Panc1 (cell line): ENCODE measurements at regions not wholly inside any gene's neighbourhood (a gene's known extent, or its start where the extent isn't known, plus 50 kb on each side); places are given as distances from the start of the nearest gene placed in this dataset.

Source experiments
- ATAC-seq: fragments of 200-7000 bp; cut with Tn5 transposase; 2 replicates; pipeline ENCODE4 v1.9.1; 2020; ENCODE audit warnings: mild to moderate bottlenecking, moderate library complexity
- BruUV-seq: library from RNA; stranded (reverse); fragments of 400-500 nt; replicated peaks from 2 replicates; lab custom pipeline; 2021; lab: Mats Ljungman, UMichigan
- CTCF ChIA-PET: fragments of 300-600 bp; sonication (Branson Sonifier 250); formaldehyde crosslinking; loops from one replicate; lab custom pipeline; 2022; ENCODE audit warnings: antibody characterized with exemption; lab: Charles Lee
- POLR2A ChIA-PET: fragments of 300-600 bp; sonication (Branson Sonifier 250); formaldehyde crosslinking; loops from one replicate; lab custom pipeline; 2022; ENCODE audit warnings: antibody characterized with exemption; lab: Charles Lee
- DNase-seq: peaks from one replicate; pipeline ENCODE4 v3.0.0-alpha.2; 2010; ENCODE audit warnings: low read depth, low spot score
- H3K27ac ChIP-seq: 2 replicates; pipeline ENCODE4 v1.5.1; 2011; ENCODE audit warnings: mild to moderate bottlenecking, low read length, inconsistent platforms
- H3K27me3 ChIP-seq: fragments of 200-500 bp; sonication (Bioruptor generic); 2 replicates; pipeline ENCODE4 v1.6.0; 2014; ENCODE audit warnings: low read length, inconsistent platforms; ENCODE audit not compliant: control insufficient read depth, insufficient read depth
- H3K36me3 ChIP-seq: fragments of 200-500 bp; sonication (Bioruptor generic); 2 replicates; pipeline ENCODE4 v1.5.1; 2014; ENCODE audit warnings: inconsistent platforms, mild to moderate bottlenecking, low read length, moderate library complexity; ENCODE audit not compliant: control insufficient read depth, insufficient read depth
- H3K4me1 ChIP-seq: 2 replicates; pipeline ENCODE4 v1.5.1; 2011; ENCODE audit warnings: inconsistent platforms, mild to moderate bottlenecking, low read length, moderate library complexity; ENCODE audit not compliant: control insufficient read depth, insufficient read depth
- H3K4me3 ChIP-seq, 2 experiments: 2 replicates each; pipeline ENCODE4 v1.5.1; 2011 to 2012; ENCODE audit warnings: low read depth in 2 of 2, low read length in 2 of 2, mild to moderate bottlenecking in 2 of 2, inconsistent platforms in 1 of 2, moderate library complexity in 1 of 2
- H3K9me3 ChIP-seq: fragments of 200-500 bp; sonication (Bioruptor generic); 2 replicates; pipeline ENCODE4 v1.5.1; 2014; ENCODE audit warnings: low read depth, mild to moderate bottlenecking, inconsistent platforms, low read length, moderate library complexity; ENCODE audit not compliant: control insufficient read depth, insufficient read depth
- CTCF ChIP-seq: fragments of 450-650 bp; IDR thresholded peaks from 2 replicates; pipeline ENCODE4 v1.5.1; 2017; ENCODE audit warnings: mild to moderate bottlenecking
- POLR2AphosphoS5 ChIP-seq: IDR thresholded peaks from 2 replicates; pipeline ENCODE4 v1.6.1; 2012; ENCODE audit warnings: mild to moderate bottlenecking, low read depth, low read length, moderate library complexity
- REST ChIP-seq, 2 experiments: IDR thresholded peaks; 2 replicates each; pipeline ENCODE4 v1.6.1; 2011 to 2012; ENCODE audit warnings: low read depth in 2 of 2, control low read depth in 1 of 2, low read length in 1 of 2, mild to moderate bottlenecking in 1 of 2, moderate library complexity in 1 of 2; ENCODE audit not compliant: insufficient read depth in 1 of 2
- SIN3A ChIP-seq: IDR thresholded peaks from 2 replicates; pipeline ENCODE4 v1.6.1; 2012; ENCODE audit warnings: low read depth, mild to moderate bottlenecking, low read length, moderate library complexity, borderline replicate concordance; ENCODE audit not compliant: insufficient read depth
- TCF7L2 ChIP-seq: IDR thresholded peaks from 2 replicates; pipeline ENCODE4 v1.6.1; 2011; ENCODE audit warnings: mild to moderate bottlenecking, low read depth, low read length, inconsistent platforms
- in situ Hi-C: cut with HindIII; loops from 2 replicates; pipeline ENCODE4 v1.10.0; 2016; ENCODE audit warnings: low sequenced_read_pairs, low pct_unique_long_range_greater_than_20kb
- intact Hi-C: fragments of 100-400 bp; cut with micrococcal nuclease; formaldehyde crosslinking; loops from one replicate; pipeline ENCODE4 v1.10.0; 2022; ENCODE audit not compliant: unreplicated experiment

- ChIA-PET CTCF (no interaction called here), POLR2A (no interaction called here)
- H3K4me1 ChIP-seq, result no peaks in the 10 kb centered on the region
- ATAC-seq (no peak), DNase-seq (no peak)
- no peaks in the 10 kb centered on the region for H3K36me3 ChIP-seq
- no peaks in the 10 kb centered on the region for H3K9me3 ChIP-seq
- TF ChIP-seq CTCF, result no peak
- TF ChIP-seq POLR2AphosphoS5, result no peak
- TF ChIP-seq REST (IDR thresholded peaks at IDR 0.05; ENCODE audit: insufficient read depth in 1 of 2, low read depth in 2 of 2, low read length in 1 of 2), result no peak
- TF ChIP-seq SIN3A, result no peak
- TF ChIP-seq TCF7L2, result no peak
- no peak overlapping the region for H3K27ac ChIP-seq
- no TSS peak for BruUV-seq
- intact Hi-C loops (no loop called here), in situ Hi-C loops (no loop called here)
- H3K4me3 ChIP-seq, result no peak overlapping the region
- no peaks in the 10 kb centered on the region for H3K27me3 ChIP-seq
Observed at GRCh38 chr2:106969777-106970176, 83.8 kb upstream of the ST6GAL2 start.

DNA sequence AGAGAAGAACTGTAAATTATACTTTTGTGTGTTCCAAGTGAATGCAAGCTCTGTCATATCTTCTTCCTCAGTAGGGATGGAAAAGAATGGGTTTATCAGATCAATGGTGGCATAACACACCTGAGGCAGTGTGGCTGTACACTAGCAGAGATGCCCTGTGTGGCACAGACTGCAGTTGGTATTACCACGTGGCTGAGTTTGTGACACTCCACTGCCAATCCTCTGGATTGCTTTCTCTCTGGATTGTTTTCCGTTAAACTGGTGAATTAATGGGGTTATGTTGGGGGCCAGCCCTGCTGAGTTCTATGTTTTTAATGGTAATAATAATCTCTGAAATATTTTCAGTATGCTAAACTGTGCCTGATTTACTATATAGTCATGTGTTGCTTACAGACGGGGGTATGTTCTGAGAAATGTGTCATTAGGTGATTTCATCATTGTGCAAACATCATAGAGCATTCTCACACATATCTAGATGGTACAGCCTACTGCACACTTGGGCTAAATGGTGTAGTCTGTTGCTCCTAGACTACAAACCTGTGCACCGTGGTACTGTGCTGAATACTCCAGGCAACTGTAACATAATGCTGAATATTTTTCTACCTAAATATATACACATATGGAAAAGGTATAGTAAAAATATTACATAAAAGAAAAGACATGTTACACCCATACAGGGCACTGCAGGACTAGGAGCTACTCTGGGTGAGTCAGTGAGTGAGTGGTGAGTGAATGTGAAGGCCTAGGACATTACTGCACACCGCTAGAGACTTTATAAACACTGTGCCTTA is 84.7 kb upstream of the ST6GAL2 start:
- ATAC-seq (peak; percentile 60; the same call in 1 of the 2 replicates), DNase-seq (peak; percentile 86)
- Histone ChIP-seq H3K9me3 (no peaks in the 10 kb centered on the region), H3K36me3 (no peaks in the 10 kb centered on the region), H3K27me3 (no peaks in the 10 kb centered on the region), H3K4me1 (no peaks in the 10 kb centered on the region), H3K27ac (no peak overlapping the region), H3K4me3 (no peak overlapping the region)
- POLR2A ChIA-PET, result interaction anchor here (0.7 kb wide), 1 partner anchor 1044 kb away, joined by 6 read pairs; no protein-coding TSS in a partner anchor
- BruUV-seq, result no TSS peak
- TF ChIP-seq REST (IDR thresholded peaks at IDR 0.05; ENCODE audit: insufficient read depth in 1 of 2, low read depth in 2 of 2, low read length in 1 of 2) (no peak), CTCF (no peak), SIN3A (no peak), TCF7L2 (no peak), POLR2AphosphoS5 (no peak)
- CTCF ChIA-PET, result no interaction called here
- intact Hi-C loops, result no loop called here
- in situ Hi-C loops, result no loop called here
